Right ventricle myocardium inferior (tissue), 1 donor: ENCODE measurements at regions not wholly inside any gene's neighbourhood (a gene's known extent, or its start where the extent isn't known, plus 50 kb on each side); places are given as distances from the start of the nearest gene placed in this dataset.

ENCODE experiments used
- ATAC-seq: fragments of 200-7000 bp; cut with Tn5 transposase; one replicate; pipeline ENCODE4 v1.9.1; 2020; ENCODE audit warnings: mild to moderate bottlenecking, moderate library complexity
- DNase-seq: peaks from one replicate; pipeline ENCODE4 v3.0.0; 2021; ENCODE audit errors: missing footprints
- intact Hi-C: fragments of 100-400 bp; cut with DNase I; formaldehyde crosslinking; loops from one replicate; pipeline ENCODE4 v1.11.0; 2022
- donor health status: DM: no; HTN: yes; CAD: no; lungs with severe emphysema.

GRCh38 chr3:75983111-75983510, 197.8 kb upstream of the ZNF717 start:
- no peak for ATAC-seq
- intact Hi-C loops: no loop called here
- DNase-seq: no peak

DNA sequence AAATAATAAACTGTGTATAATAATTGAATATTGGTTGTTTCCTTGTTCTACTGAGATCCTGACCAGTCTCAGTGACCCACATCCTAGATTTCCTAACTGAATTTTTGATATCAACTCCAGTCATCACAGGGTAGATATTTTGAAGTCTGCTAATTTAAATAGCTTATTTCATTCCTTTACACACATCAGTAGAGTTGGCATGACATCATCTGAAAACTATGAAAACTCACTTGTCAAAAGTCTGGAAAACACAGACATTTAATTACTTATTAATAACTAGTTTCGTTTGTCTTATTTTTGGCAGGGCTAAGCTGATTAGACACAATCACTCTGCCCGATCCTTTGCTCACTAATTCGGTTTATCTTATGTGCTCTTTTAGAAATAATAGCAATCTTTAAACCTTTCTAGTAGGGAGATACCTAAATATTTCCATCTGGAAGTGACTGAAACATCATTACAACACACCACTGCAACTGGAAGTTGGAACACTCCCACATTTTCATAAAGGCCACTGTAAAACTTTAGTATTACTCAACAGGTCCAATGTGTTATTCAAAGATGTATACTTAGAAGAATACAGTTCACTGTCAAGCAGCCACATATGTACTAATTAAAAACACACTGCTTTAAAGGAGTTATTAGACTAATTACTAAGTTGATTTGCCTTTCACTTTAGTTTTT, 198.4 kb upstream of the ZNF717 start:
- intact Hi-C loops: no loop called here
- no peak for DNase-seq
- ATAC-seq: no peak

DNA sequence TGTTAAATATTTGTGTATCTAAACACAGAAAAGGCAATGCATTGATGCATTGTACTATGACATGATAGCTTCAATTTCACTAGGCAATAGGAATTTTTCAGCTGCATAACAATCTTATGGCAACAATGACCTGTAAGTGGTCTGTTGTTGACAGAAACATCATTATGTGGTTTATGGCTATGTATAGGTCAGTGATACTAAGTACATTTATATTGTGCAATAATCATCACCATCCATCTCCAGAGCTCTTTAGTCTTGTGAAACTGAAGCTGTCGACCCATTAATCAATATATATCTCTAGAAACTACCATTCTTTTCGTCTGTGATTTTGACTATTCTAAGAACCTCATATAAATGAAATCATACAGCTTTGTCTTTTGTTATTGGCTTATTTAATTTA, 200.1 kb upstream of the ZNF717 start:
- intact Hi-C loops: no loop called here
- DNase-seq (no peak), ATAC-seq (no peak)

DNA sequence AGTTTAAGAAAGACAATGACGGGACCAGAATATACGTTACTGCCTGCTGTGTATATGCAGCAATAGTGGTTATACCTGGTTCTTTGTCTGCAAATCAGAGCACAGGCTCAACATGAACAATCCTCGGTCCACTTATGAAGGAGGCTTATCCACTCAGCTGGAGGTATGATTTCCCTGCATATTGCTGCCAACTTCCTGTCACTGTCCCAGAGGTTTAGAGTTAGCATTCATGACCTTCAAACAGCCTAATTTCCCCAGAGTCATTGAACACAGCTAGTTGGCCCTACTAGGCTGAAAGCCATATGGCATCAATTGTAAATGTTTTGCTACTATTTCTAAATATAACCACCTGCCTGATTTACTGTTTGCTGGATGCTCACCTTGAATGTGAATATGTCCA, 224.9 kb upstream of the ZNF717 start:
- DNase-seq (no peak), ATAC-seq (peak; percentile 68)
- intact Hi-C loops: no loop called here

- intact Hi-C loops: no loop called here
- DNase-seq: no peak
- no peak for ATAC-seq
These were observed 225.8 kb upstream of the ZNF717 start for GRCh38 chr3:76011121-76011520.

GRCh38 chr3:76015496-76015895, 230.1 kb upstream of the ZNF717 start:
- ATAC-seq (no peak), DNase-seq (no peak)
- intact Hi-C loops: no loop called here

- ATAC-seq: no peak
- intact Hi-C loops: no loop called here
- DNase-seq: no peak
These were observed 230.8 kb upstream of the ZNF717 start for GRCh38 chr3:76016111-76016510.

DNA sequence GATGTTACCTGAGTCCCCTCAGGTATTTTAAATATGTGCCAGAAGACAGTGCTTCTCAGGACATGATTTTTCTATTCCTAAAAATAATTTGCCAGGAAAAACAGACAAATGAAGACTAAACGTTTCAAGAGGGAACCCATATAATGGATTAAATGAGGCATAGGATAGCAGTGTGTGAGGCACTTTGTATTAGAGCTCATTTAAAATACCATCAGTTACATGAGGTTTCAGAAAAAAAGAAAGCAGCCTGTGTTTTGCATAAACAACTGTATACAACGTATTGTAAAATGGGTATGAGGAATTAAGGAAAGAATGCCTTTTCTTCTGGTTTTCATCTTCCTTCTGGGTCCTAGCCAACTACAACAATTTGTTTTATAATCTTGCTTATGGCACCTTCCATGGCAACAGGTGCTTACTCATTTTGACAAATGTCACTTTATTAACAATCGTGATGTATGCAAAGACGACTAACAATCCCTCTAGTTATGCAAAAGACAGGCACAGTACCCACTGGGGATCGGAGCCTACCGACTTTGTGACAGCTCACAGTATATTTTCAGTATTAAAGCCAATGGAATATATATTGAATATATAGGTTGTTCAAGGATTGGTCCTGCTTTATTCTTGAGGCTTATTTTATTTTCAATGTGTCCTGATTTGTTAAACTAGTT, 231.6 kb upstream of the ZNF717 start:
- ATAC-seq (no peak), DNase-seq (no peak)
- intact Hi-C loops: no loop called here

- intact Hi-C loops: loop anchor here (5.0 kb wide), 1 partner anchor 566 kb away; no protein-coding TSS in a partner anchor
- ATAC-seq (no peak), DNase-seq (no peak)
These were observed 236.0 kb upstream of the ZNF717 start for GRCh38 chr3:76021376-76021775.

- ATAC-seq (no peak), DNase-seq (no peak)
- intact Hi-C loops: loop anchor here (5.0 kb wide), 1 partner anchor 563 kb away; no protein-coding TSS in a partner anchor
These were observed 239.3 kb upstream of the ZNF717 start for GRCh38 chr3:76024640-76025039.

- intact Hi-C loops: no loop called here
- ATAC-seq: no peak
- DNase-seq: no peak
These were observed 240.2 kb upstream of the ZNF717 start for GRCh38 chr3:76025561-76025960.

DNA sequence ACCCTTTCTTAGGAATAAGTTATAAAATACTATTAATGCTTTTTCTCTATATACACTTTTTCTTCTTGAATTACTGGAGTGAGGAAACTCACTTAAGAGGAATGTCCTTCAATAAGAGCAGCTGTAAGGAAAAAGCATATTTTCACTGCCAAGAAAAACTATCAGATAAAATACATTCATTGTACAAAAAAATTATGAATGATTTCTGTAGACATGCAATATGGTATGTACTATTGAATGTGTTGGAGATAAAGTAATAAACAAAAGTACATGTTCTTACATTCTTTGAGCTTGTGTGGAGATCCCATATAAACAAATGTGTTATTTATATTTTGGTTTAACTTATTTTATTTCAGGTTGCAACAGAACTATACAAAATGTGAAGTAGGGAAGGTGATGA, 241.0 kb upstream of the ZNF717 start:
- intact Hi-C loops: no loop called here
- ATAC-seq: no peak

GRCh38 chr3:76028774-76029173, 243.4 kb upstream of the ZNF717 start:
- DNase-seq (no peak), ATAC-seq (no peak)
- intact Hi-C loops: no loop called here

More for the DNA sequence above, 241.0 kb upstream of the ZNF717 start:
- no peak for DNase-seq

DNA sequence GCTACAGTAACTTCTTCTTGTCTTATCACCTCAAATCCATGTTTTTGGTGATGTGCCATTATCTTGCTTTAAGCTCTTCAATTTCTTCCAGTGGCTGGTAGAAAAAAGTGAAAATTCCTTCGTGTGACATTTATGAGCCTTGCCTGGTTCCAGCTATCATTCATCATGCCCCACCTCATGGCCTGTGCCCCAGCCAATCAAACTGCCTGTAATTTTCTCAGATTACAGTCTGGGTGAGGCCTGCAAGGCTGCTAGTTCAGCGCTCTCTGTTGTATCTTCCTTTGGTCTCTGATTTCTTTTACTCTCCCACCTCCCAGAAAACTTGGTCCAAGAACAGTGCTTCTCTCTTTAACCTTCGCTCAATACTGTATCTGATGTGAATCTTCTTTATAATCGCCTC, 249.3 kb upstream of the ZNF717 start:
- no peak for DNase-seq
- intact Hi-C loops: no loop called here
- no peak for ATAC-seq

DNA sequence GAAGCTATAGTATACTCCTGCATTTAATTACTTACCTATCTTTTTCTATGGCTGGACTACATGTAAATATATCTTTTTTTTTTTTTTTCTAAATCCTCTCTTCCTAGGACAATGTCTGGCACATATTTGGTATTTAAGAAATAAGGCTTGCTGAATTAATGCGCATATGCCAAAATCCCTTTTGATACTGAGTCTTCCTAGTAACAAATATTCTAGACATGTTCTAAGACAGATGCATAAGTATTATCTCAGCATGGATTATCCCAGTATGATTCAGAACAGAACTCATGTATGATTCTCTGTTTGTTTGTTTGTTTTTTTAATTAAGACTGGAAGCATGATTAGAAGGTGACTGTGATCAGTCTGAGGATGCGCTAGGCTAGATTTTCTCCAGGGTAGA, 249.8 kb upstream of the ZNF717 start:
- ATAC-seq: no peak
- no peak for DNase-seq
- intact Hi-C loops: no loop called here

DNA sequence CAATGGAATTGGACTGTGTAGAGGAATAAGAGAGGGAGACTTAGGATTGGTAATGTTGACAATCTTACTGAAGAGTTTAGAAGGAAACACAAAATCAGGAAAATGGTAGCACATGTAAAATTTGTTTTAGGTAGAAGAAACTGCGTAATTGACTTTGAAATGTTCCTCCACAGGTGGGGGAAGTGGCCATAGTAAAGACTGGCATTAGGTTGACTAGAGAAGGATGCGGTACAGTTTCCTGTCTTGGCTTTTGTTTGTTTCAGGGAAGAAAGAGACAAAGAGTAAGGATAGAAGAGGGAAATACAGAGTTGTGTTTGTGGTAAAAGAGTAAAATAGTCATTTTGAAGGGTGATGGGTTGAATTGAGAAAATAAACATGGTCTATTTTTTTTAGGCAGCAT, 253.6 kb upstream of the ZNF717 start:
- no peak for DNase-seq
- intact Hi-C loops: no loop called here
- no peak for ATAC-seq

DNA sequence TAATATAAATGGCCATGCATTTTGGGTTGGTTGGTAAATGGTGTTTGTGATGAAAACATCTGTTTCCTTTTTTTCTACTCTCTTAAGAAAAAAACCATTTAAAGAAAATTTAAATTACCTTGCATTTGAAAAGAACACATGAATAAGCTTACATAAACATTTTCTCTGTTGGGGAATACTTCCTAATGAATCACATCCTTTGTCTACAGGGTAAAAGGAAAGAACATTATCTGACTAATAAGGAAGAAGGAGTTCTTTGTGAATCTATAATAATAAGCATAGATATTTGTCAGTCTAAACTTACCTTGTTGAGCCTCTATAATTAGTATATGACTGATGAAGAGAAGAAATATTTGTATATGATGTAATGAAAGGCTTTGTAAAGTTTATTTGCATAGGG, 254.1 kb upstream of the ZNF717 start:
- no peak for ATAC-seq
- intact Hi-C loops: no loop called here
- DNase-seq: no peak

DNA sequence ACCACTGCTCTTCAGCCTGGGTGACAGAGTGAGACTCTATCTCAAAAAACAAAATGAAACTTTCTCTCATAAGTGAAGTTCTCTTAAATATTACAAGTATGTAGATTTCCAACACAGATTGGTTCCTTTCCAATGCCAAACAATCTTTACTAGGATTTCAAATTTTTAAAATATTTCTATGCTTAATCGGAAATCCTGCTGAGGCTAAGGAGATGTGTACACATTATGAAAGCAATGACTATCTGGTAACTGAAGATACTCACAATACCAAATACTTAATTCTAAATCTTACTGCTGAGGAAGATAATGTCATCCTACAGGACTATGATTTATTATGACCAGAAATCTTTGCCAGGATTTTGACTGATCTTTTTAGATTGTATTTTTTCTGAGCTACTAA, 255.6 kb upstream of the ZNF717 start:
- DNase-seq (no peak), ATAC-seq (no peak)
- intact Hi-C loops: no loop called here

DNA sequence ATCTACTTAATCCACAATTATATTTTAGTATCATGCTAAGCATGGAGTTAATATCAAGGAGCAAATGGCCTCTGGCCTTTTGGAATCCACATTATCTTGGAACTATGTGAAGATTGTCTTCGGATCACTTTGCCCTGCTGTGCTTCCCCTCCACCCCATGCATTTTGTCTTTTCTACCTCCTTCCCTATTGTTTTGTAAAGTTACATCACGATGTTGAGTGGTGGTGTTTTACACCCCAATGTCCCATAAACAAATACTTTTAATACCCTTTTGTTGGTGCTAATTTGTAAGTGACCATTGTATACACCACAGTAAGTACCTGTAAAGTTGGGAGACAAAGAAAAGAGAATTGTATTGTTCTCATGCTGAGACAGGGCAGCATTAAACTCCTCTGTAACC, 258.4 kb upstream of the ZNF717 start:
- ATAC-seq (no peak), DNase-seq (no peak)
- intact Hi-C loops: no loop called here

GRCh38 chr3:76044601-76045600, 259.6 kb upstream of the ZNF717 start:
- ATAC-seq (no peak), DNase-seq (no peak)
- intact Hi-C loops: no loop called here
